ENCODE measurements at regions not wholly inside any gene's neighbourhood (a gene's known extent, or its start where the extent isn't known, plus 50 kb on each side); places are given as distances from the start of the nearest gene placed in this dataset.
A peak's percentile ranks its signal among the peaks of the same experiment; 100 is the strongest.

DNA sequence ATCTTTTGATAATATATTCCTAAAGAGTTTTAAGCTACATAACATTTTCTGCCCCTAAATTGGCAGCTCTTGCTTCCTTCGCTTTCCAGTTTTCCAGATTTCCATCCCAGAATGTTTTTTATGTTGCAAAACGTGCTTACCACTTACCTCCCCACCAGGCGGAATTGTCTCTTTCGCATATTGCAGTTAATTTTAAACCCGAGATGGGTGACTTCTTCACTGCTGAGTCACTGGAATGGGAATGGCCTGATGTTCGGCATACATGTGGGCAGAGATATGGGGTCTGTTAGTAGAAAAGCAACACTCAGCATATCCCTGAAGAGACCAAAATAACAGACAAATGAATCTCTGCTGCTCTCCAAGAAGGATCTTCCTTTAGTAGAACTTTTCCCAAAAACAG, 491.2 kb downstream of the PREX1 start:
- H3K27me3 ChIP-seq (ENCODE audit: control insufficient read depth in 1 of 2, insufficient read depth in 1 of 2, low read length in 2 of 2): peaks cover 6 to 79% of the 10 kb centered on the region in 2 experiments
- peaks cover 24% of the 10 kb centered on the region for H3K4me1 ChIP-seq (ENCODE audit: control insufficient read depth, insufficient read depth, low read depth, low read length)
- H3K9me3 ChIP-seq (ENCODE audit: control insufficient read depth, low read length): no peaks in the 10 kb centered on the region
- no peak overlapping the region for H2BK15ac ChIP-seq (ENCODE audit: low read depth, poor library complexity, severe bottlenecking)
- no peak overlapping the region for H3K4me2 ChIP-seq (ENCODE audit: low read length, poor library complexity, severe bottlenecking)
- no peak overlapping the region for H3K23ac ChIP-seq (ENCODE audit: low read length in 2 of 2)
- no peaks in the 10 kb centered on the region for H3K36me3 ChIP-seq (ENCODE audit: control insufficient read depth in 1 of 2, insufficient read depth in 2 of 2, low read depth in 1 of 2, low read length in 2 of 2)
- H2AFZ ChIP-seq (ENCODE audit: low read depth, low read length): no peak overlapping the region
- WGBS: 48% methylated on average over 5 of the region's 6 CpGs
- no peak overlapping the region for H2BK120ac ChIP-seq (ENCODE audit: low read depth, low read length)
- H4K91ac ChIP-seq (ENCODE audit: low read length): no peak overlapping the region
- H3K14ac ChIP-seq (ENCODE audit: low read length in 2 of 2): no peak overlapping the region
- no peak for DNase-seq
- no peaks in the 10 kb centered on the region for H3K79me1 ChIP-seq (replicated peaks; ENCODE audit: low read length, poor library complexity, severe bottlenecking)
- H3K9ac ChIP-seq (ENCODE audit: low read length): no peak overlapping the region
- no peak overlapping the region for H3K18ac ChIP-seq (ENCODE audit: low read depth in 1 of 2, low read length in 2 of 2)
- no peak overlapping the region for H2BK5ac ChIP-seq (ENCODE audit: low read depth, low read length, poor library complexity, severe bottlenecking)
- H3K4ac ChIP-seq (ENCODE audit: low read depth in 1 of 2, low read length in 2 of 2): no peak overlapping the region
- no peak overlapping the region for H2BK12ac ChIP-seq (ENCODE audit: low read length in 2 of 2)
- no peak overlapping the region for H3K4me3 ChIP-seq (ENCODE audit: insufficient read depth in 1 of 2, low read depth in 1 of 2, low read length in 2 of 2)
- H3K27ac ChIP-seq (ENCODE audit: low read length, poor library complexity, severe bottlenecking): peak overlapping the region; percentile 41
- no peak overlapping the region for H4K8ac ChIP-seq (ENCODE audit: low read length)
- no peak overlapping the region for H2AK5ac ChIP-seq (ENCODE audit: low read length, severe bottlenecking)

DNA sequence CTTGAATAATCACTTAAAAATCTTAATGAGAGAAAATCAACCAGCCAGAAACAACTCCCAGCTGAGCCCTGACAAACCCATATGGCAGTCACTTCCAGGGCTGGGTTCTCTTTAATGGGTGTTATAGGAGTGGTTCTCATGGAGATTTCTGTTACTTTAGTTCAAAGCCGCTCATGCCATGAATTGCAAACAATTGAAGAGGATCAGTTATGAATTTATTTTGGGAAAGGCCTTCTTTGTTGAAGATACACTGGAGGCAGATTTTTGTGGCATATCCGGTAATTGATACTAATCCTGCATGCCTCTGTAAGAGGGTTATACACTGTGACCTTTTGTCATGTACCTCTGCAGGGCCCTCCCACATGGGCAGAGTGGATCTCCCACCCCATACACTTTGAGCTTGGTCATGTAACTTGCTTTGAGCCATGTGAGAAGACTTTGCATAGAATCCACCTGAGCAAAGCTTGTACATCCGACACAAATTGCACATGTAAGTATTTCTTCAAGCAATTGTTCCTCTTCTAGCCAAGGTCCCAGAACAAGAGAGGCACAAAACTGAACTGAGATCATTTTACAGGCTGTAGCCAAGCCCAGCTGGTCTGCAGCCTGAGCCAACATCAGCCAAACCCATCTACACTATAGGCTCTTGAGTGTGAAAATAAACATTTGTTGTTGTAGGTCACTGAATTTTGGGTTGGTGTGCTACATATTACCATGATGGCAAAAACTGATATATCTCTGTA, 492.3 kb downstream of the PREX1 start:
- Histone ChIP-seq H3K4me1 (ENCODE audit: control insufficient read depth, insufficient read depth, low read depth, low read length) (peaks cover 16% of the 10 kb centered on the region), H3K23ac (ENCODE audit: low read length in 2 of 2) (no peak overlapping the region), H3K9me3 (ENCODE audit: control insufficient read depth, low read length) (no peaks in the 10 kb centered on the region), H3K36me3 (ENCODE audit: control insufficient read depth in 1 of 2, insufficient read depth in 2 of 2, low read depth in 1 of 2, low read length in 2 of 2) (no peaks in the 10 kb centered on the region), H3K4me2 (ENCODE audit: low read length, poor library complexity, severe bottlenecking) (no peak overlapping the region), H3K79me1 (replicated peaks; ENCODE audit: low read length, poor library complexity, severe bottlenecking) (no peaks in the 10 kb centered on the region), H2BK120ac (ENCODE audit: low read depth, low read length) (no peak overlapping the region), H2AK5ac (ENCODE audit: low read length, severe bottlenecking) (peak overlapping the region; percentile 60), H4K91ac (ENCODE audit: low read length) (no peak overlapping the region), H3K27ac (ENCODE audit: low read length, poor library complexity, severe bottlenecking) (no peak overlapping the region), H4K8ac (ENCODE audit: low read length) (no peak overlapping the region), H2BK15ac (ENCODE audit: low read depth, poor library complexity, severe bottlenecking) (no peak overlapping the region), H2BK5ac (ENCODE audit: low read depth, low read length, poor library complexity, severe bottlenecking) (no peak overlapping the region), H2AFZ (ENCODE audit: low read depth, low read length) (no peak overlapping the region), H3K4ac (ENCODE audit: low read depth in 1 of 2, low read length in 2 of 2) (no peak overlapping the region), H3K27me3 (ENCODE audit: control insufficient read depth in 1 of 2, insufficient read depth in 1 of 2, low read length in 2 of 2) (peaks cover 3 to 67% of the 10 kb centered on the region in 2 experiments), H3K4me3 (ENCODE audit: insufficient read depth in 1 of 2, low read depth in 1 of 2, low read length in 2 of 2) (no peak overlapping the region), H2BK12ac (ENCODE audit: low read length in 2 of 2) (no peak overlapping the region), H3K14ac (ENCODE audit: low read length in 2 of 2) (no peak overlapping the region), H3K9ac (ENCODE audit: low read length) (no peak overlapping the region), H3K18ac (ENCODE audit: low read depth in 1 of 2, low read length in 2 of 2) (no peak overlapping the region)
- 90% methylated on average over 3 of the region's 3 CpGs for WGBS
- no peak for DNase-seq

DNA sequence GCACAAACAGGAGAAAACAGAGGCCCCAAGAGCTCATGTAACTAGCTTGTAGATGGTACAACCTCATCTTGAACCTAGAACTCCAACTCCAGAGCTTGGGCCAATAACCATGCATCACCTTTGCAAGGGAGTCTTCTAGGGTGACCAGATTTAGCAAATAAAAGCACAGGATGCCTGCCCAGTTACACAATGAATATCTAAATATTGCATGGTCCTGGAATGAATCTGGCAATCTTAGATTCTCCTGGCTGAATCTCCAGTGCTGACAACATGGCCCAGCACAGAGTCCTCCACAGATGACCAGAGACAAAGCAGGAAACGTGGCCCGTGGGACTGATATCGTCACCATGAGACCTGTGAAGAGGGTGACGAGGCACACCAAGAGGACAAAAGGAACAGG, 494.1 kb downstream of the PREX1 start:
- Histone ChIP-seq H3K27me3 (ENCODE audit: control insufficient read depth in 1 of 2, insufficient read depth in 1 of 2, low read length in 2 of 2) (peaks cover 6 to 58% of the 10 kb centered on the region in 2 experiments), H3K4me3 (ENCODE audit: insufficient read depth in 1 of 2, low read depth in 1 of 2, low read length in 2 of 2) (no peak overlapping the region), H2BK15ac (ENCODE audit: low read depth, poor library complexity, severe bottlenecking) (no peak overlapping the region), H2BK5ac (ENCODE audit: low read depth, low read length, poor library complexity, severe bottlenecking) (no peak overlapping the region), H2BK120ac (ENCODE audit: low read depth, low read length) (no peak overlapping the region), H3K36me3 (ENCODE audit: control insufficient read depth in 1 of 2, insufficient read depth in 2 of 2, low read depth in 1 of 2, low read length in 2 of 2) (no peaks in the 10 kb centered on the region), H3K23ac (ENCODE audit: low read length in 2 of 2) (no peak overlapping the region), H3K4ac (ENCODE audit: low read depth in 1 of 2, low read length in 2 of 2) (no peak overlapping the region), H2BK12ac (ENCODE audit: low read length in 2 of 2) (no peak overlapping the region), H3K9me3 (ENCODE audit: control insufficient read depth, low read length) (no peaks in the 10 kb centered on the region), H3K79me1 (replicated peaks; ENCODE audit: low read length, poor library complexity, severe bottlenecking) (no peaks in the 10 kb centered on the region), H3K18ac (ENCODE audit: low read depth in 1 of 2, low read length in 2 of 2) (no peak overlapping the region), H2AFZ (ENCODE audit: low read depth, low read length) (no peak overlapping the region), H3K4me2 (ENCODE audit: low read length, poor library complexity, severe bottlenecking) (no peak overlapping the region), H3K9ac (ENCODE audit: low read length) (no peak overlapping the region), H4K91ac (ENCODE audit: low read length) (no peak overlapping the region), H3K4me1 (ENCODE audit: control insufficient read depth, insufficient read depth, low read depth, low read length) (peaks cover 9% of the 10 kb centered on the region), H3K14ac (ENCODE audit: low read length in 2 of 2) (no peak overlapping the region), H2AK5ac (ENCODE audit: low read length, severe bottlenecking) (peak overlapping the region; percentile 1), H3K27ac (ENCODE audit: low read length, poor library complexity, severe bottlenecking) (no peak overlapping the region), H4K8ac (ENCODE audit: low read length) (no peak overlapping the region)
- 69% methylated on average over 4 of the region's 4 CpGs for WGBS
- DNase-seq: no peak

DNA sequence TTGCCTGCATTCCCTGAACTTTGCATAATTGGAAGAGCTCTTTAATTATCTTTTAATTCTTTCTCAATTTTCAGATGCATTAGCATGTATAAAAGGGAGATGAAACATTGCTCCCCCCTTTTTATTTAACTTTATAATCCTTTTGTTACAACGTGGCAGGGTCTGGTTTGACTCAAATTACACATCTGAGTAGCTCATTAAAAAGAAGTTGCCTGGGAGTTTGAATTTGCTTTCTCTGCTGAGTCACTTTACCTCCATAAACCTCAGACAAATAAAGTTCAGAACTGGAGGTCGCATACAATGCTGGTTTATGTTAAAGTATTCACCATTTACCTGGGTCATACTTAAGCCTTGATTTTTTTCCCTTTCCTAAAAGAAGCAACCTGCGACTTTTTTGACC, 495.2 kb downstream of the PREX1 start:
- no peak overlapping the region for H4K91ac ChIP-seq (ENCODE audit: low read length)
- H3K23ac ChIP-seq (ENCODE audit: low read length in 2 of 2): no peak overlapping the region
- no peak overlapping the region for H4K8ac ChIP-seq (ENCODE audit: low read length)
- WGBS: 50% methylated on average over 3 of the region's 3 CpGs
- H3K4ac ChIP-seq (ENCODE audit: low read depth in 1 of 2, low read length in 2 of 2): no peak overlapping the region
- no peak overlapping the region for H2BK5ac ChIP-seq (ENCODE audit: low read depth, low read length, poor library complexity, severe bottlenecking)
- no peak overlapping the region for H2AK5ac ChIP-seq (ENCODE audit: low read length, severe bottlenecking)
- H3K14ac ChIP-seq (ENCODE audit: low read length in 2 of 2): no peak overlapping the region
- H2BK15ac ChIP-seq (ENCODE audit: low read depth, poor library complexity, severe bottlenecking): no peak overlapping the region
- no peak for DNase-seq
- peaks cover 11 to 61% of the 10 kb centered on the region in 2 experiments for H3K27me3 ChIP-seq (ENCODE audit: control insufficient read depth in 1 of 2, insufficient read depth in 1 of 2, low read length in 2 of 2)
- H3K4me3 ChIP-seq (ENCODE audit: insufficient read depth in 1 of 2, low read depth in 1 of 2, low read length in 2 of 2): no peak overlapping the region
- no peak overlapping the region for H2BK120ac ChIP-seq (ENCODE audit: low read depth, low read length)
- no peaks in the 10 kb centered on the region for H3K9me3 ChIP-seq (ENCODE audit: control insufficient read depth, low read length)
- H2BK12ac ChIP-seq (ENCODE audit: low read length in 2 of 2): no peak overlapping the region
- H3K18ac ChIP-seq (ENCODE audit: low read depth in 1 of 2, low read length in 2 of 2): no peak overlapping the region
- no peaks in the 10 kb centered on the region for H3K36me3 ChIP-seq (ENCODE audit: control insufficient read depth in 1 of 2, insufficient read depth in 2 of 2, low read depth in 1 of 2, low read length in 2 of 2)
- no peak overlapping the region for H2AFZ ChIP-seq (ENCODE audit: low read depth, low read length)
- no peak overlapping the region for H3K27ac ChIP-seq (ENCODE audit: low read length, poor library complexity, severe bottlenecking)
- no peak overlapping the region for H3K9ac ChIP-seq (ENCODE audit: low read length)
- peaks cover 9% of the 10 kb centered on the region for H3K4me1 ChIP-seq (ENCODE audit: control insufficient read depth, insufficient read depth, low read depth, low read length)
- no peak overlapping the region for H3K4me2 ChIP-seq (ENCODE audit: low read length, poor library complexity, severe bottlenecking)
- no peaks in the 10 kb centered on the region for H3K79me1 ChIP-seq (replicated peaks; ENCODE audit: low read length, poor library complexity, severe bottlenecking)
